HK-2 (cell line): ENCODE measurements at regions not wholly inside any gene's neighbourhood (a gene's known extent, or its start where the extent isn't known, plus 50 kb on each side); places are given as distances from the start of the nearest gene placed in this dataset.
"Not testable (repeated sequence)": the region's sequence is repeated elsewhere in the genome, so short reads cannot be mapped to it uniquely, and the experiment has no call there.

ENCODE experiments used
- DNase-seq: peaks from one replicate; pipeline ENCODE4 v3.0.0-alpha.2; 2018; ENCODE audit not compliant: unreplicated experiment

- no peak for DNase-seq
These were observed 218.2 kb downstream of the RPL10L start for GRCh38 chr14:46433381-46433780.

GRCh38 chr14:46432516-46432915 lies 219.1 kb downstream of the RPL10L start:
- DNase-seq = no peak

DNA sequence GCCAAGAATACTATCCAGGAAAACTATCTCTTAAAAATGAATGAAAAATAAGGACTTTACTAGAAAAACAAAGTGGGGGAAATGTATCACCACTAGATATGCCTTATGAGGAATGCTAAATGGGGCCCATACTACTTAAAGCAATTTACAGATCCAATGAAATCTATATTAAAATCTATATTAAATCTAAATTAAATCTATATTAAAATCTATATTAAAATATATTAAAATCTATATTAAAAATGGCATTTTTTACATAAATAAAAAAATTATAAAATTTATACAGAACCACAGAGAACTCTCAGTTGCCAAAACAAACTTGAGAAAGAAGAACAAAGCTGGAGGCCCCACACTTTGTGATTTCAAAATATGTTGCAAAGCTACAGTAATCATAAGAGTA lies 234.5 kb downstream of the RPL10L start:
- no peak for DNase-seq

DNA sequence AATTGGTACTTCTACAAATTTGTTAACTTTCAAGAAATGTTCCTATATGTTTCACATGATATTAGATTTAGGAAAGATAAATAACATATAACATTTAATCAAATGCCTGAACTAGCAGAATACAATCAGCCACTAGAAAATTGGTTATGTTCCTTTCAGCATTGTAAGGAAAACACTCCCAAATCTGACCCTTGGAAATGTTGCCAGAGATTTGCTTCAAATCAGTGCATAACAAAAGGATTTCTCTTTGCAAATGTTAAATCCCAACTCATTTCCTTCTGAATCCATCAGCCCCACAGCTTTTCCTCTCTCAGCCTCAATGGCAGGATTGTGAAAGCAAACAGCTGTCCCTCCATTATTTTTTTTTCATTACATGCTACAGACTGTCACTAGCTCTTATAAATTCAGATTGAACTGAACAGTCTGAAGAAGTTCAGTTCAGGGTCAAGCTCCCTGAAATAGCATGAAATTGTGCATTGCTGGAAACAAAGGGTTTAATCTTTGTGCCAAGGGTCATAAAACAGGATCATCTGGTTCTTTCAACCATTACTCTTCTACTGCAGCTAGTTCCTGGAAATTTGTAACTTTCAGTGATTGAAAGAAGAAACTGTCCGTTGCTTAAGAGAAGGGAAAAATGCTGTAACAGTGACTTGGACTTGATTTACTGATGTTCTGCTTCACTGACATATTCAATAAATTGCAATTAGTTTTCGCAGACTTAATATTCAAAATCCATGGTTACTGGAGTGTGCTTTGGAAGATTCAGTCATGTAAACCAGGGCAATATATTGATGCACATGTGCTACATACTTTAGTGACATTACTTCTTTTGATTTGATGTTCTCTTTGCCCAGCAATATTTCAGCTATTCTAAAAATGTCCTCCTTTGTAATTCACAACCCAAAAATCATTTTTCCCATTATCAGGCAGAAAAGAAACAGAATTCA lies 246.4 kb downstream of the RPL10L start:
- no peak for DNase-seq

GRCh38 chr14:46402001-46402690 lies 249.4 kb downstream of the RPL10L start:
- DNase-seq = not testable (repeated sequence)

GRCh38 chr14:46401066-46401465 lies 250.5 kb downstream of the RPL10L start:
- no peak for DNase-seq

DNA sequence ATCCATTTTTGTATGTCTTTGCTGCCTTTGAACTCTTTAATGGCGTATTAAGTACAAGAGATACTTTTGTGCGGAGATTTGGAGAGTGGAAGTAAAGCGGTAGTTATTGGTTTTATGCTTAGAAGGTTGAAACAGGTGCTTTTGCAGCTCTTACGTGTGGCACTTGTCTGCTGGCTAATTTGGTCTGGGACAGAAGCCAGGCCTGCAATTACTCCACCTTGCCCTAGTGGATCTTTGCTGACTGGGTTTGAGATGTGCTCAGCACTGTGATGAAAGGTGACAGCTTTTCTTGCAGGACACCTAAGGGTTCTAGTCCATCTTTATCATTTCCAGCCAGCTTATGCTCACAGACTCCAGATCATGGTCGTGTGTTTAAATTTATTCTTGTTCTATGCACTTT lies 252.5 kb downstream of the RPL10L start:
- DNase-seq = no peak

- DNase-seq = peak; percentile 13
These were observed 267.0 kb downstream of the RPL10L start for GRCh38 chr14:46384611-46385010.

GRCh38 chr14:46381674-46382073 lies 269.9 kb downstream of the RPL10L start:
- DNase-seq = no peak

DNA sequence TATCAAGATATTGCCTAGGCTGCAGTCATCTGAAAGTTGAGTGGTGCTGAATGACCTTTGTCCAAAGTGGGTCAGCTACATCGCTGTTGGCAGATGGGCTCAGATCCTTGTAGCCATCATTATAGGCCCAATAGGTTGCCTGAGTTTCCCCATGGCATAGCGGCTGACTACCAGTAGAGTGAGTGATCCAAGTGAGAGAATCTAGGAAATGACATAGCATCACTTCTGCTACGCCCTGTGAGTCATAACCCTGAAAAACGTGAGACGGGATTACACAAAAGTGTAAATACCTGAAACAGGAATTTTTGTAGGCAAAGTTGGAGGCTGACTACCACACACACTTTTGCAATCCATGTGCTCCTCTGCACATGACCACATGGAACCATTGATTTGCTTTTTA lies 273.3 kb downstream of the RPL10L start:
- no peak for DNase-seq

DNA sequence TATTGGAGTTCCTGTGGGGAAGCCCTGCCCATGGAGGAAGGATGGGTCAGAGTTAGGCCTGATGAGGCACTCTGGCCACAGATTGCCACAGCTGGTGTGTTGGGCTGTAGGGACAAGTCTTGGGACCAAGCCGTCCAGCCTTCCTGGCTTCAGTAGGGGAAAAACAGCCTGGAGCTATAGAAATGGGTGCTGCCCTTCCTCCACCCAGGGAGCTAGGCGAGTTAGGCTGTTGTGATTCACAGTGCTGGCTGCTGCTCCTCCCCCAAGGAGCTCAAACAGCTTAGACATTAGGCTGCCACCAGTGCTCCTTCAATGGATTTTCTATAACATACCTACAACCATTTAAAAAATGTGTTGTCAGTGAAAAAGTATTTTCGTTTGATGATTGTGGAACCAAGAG lies 274.3 kb downstream of the RPL10L start:
- no peak for DNase-seq

GRCh38 chr14:46369391-46369790 lies 282.2 kb downstream of the RPL10L start:
- DNase-seq = no peak

GRCh38 chr14:46368275-46368674 lies 283.3 kb downstream of the RPL10L start:
- no peak for DNase-seq

DNA sequence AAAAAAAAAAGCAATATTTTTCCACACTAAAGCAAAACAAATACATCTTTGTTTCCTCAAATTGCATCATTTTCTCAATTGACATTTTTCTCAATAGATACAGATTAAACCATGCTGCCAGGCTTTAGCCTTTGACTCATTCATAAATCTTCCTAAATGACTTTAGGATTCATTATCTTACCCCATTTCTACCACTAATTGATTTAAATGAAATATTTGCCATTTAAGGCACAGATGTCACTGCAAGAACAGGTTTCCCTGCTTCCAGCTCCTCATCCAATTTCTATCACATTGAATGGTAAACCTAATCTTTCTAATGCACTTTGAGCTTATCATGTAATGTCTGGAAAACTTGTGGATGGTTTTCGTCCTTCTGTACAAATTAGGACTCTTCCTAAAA lies 298.7 kb downstream of the RPL10L start:
- DNase-seq = no peak

- DNase-seq = peak; percentile 2
These were observed 307.1 kb downstream of the RPL10L start for GRCh38 chr14:46344327-46344937.

- DNase-seq = no peak
These were observed 325.8 kb downstream of the RPL10L start for GRCh38 chr14:46325777-46326176.

GRCh38 chr14:46325157-46325556 lies 326.4 kb downstream of the RPL10L start:
- DNase-seq = no peak

GRCh38 chr14:46323404-46323762 lies 328.2 kb downstream of the RPL10L start:
- DNase-seq = no peak

GRCh38 chr14:46322730-46323403 lies 328.7 kb downstream of the RPL10L start:
- DNase-seq = no peak

DNA sequence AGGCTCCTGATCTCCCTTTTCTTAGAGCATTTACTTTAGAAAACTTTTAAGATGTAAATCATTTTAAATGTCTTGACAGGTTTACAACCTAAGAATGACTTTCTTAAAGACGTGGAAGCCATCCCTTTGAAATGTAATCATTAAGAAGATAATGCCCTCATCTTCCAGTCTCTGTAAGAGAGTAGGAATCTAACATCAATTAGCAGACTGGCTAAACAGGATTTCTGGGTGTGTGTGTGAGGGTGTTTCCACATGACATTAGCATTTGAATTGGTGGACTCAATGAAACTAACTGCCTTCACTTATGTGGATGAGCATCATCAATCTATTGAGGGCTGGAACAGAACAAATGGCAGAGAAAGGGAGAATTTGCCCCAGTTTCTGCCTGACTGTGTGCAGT lies 329.5 kb downstream of the RPL10L start:
- DNase-seq = no peak

GRCh38 chr14:46306267-46306666 lies 345.3 kb downstream of the RPL10L start:
- no peak for DNase-seq

GRCh38 chr14:46300765-46301164 lies 350.8 kb downstream of the RPL10L start:
- no peak for DNase-seq
